Nephron progenitor cell (in vitro differentiated cells): ENCODE measurements at regions not wholly inside any gene's neighbourhood (a gene's known extent, or its start where the extent isn't known, plus 50 kb on each side); places are given as distances from the start of the nearest gene placed in this dataset.
"Not testable (repeated sequence)": the region's sequence is repeated elsewhere in the genome, so short reads cannot be mapped to it uniquely, and the experiment has no call there.

Experiments used
- DNase-seq: peaks from one replicate; pipeline ENCODE4 v3.0.0; 2021
- H3K27ac Mint-ChIP-seq: 2 replicates; pipeline ENCODE4 v1.8.0; 2021; ENCODE audit warnings: mild to moderate bottlenecking, moderate library complexity, mixed read lengths
- H3K27me3 Mint-ChIP-seq: 2 replicates; pipeline ENCODE4 v1.8.0; 2021; ENCODE audit warnings: mild to moderate bottlenecking, low read depth, mixed read lengths; ENCODE audit not compliant: poor library complexity
- H3K36me3 Mint-ChIP-seq: 2 replicates; pipeline ENCODE4 v1.8.0; 2021; ENCODE audit warnings: low read depth, mixed read lengths
- H3K4me1 Mint-ChIP-seq: 2 replicates; pipeline ENCODE4 v1.8.0; 2021; ENCODE audit warnings: mixed read lengths
- H3K4me3 Mint-ChIP-seq: 2 replicates; pipeline ENCODE4 v1.8.0; 2021; ENCODE audit warnings: mild to moderate bottlenecking, moderate library complexity, mixed read lengths
- H3K9me3 Mint-ChIP-seq: 2 replicates; pipeline ENCODE4 v1.8.0; 2021; ENCODE audit warnings: mild to moderate bottlenecking, moderate library complexity, mixed read lengths
- CTCF ChIP-seq: fragments of 200-600 bp; sonication (generic); IDR thresholded peaks from 2 replicates; pipeline ENCODE4 v1.5.0; 2021; ENCODE audit warnings: antibody characterized with exemption

- DNase-seq = no peak
- no peak for TF ChIP-seq CTCF
- peaks cover 41% of the 10 kb centered on the region for H3K27me3 Mint-ChIP-seq
- no peaks in the 10 kb centered on the region for H3K36me3 Mint-ChIP-seq
- no peak overlapping the region for H3K27ac Mint-ChIP-seq
- no peaks in the 10 kb centered on the region for H3K4me1 Mint-ChIP-seq
- H3K4me3 Mint-ChIP-seq = no peak overlapping the region
- no peaks in the 10 kb centered on the region for H3K9me3 Mint-ChIP-seq
Observed at GRCh38 chr12:112686373-112686772, 105.2 kb upstream of the RPH3A start.

- H3K36me3 Mint-ChIP-seq = no peaks in the 10 kb centered on the region
- DNase-seq = no peak
- H3K27me3 Mint-ChIP-seq = peaks cover 23% of the 10 kb centered on the region
- H3K4me1 Mint-ChIP-seq = no peaks in the 10 kb centered on the region
- no peak overlapping the region for H3K4me3 Mint-ChIP-seq
- no peaks in the 10 kb centered on the region for H3K9me3 Mint-ChIP-seq
- no peak for TF ChIP-seq CTCF
- H3K27ac Mint-ChIP-seq = no peak overlapping the region
Observed at GRCh38 chr12:112694065-112694464, 97.5 kb upstream of the RPH3A start.

GRCh38 chr12:112697441-112697840 is 94.1 kb upstream of the RPH3A start:
- H3K4me3 Mint-ChIP-seq, DNase-seq, H3K27ac Mint-ChIP-seq, H3K36me3 Mint-ChIP-seq, H3K4me1 Mint-ChIP-seq, H3K9me3 Mint-ChIP-seq: not testable (repeated sequence)
- peaks cover 39% of the 10 kb centered on the region for H3K27me3 Mint-ChIP-seq

GRCh38 chr12:112705037-112705632 is 86.4 kb upstream of the RPH3A start:
- Mint-ChIP-seq H3K4me3 (no peak overlapping the region), H3K9me3 (no peaks in the 10 kb centered on the region), H3K4me1 (no peaks in the 10 kb centered on the region), H3K27me3 (peaks cover 33% of the 10 kb centered on the region), H3K27ac (no peak overlapping the region), H3K36me3 (no peaks in the 10 kb centered on the region)
- no peak for TF ChIP-seq CTCF
- no peak for DNase-seq

GRCh38 chr12:112710414-112710813 is 81.1 kb upstream of the RPH3A start:
- Mint-ChIP-seq H3K4me1 (peaks cover 4% of the 10 kb centered on the region), H3K27ac (no peak overlapping the region)

GRCh38 chr12:112711026-112711425 is 80.5 kb upstream of the RPH3A start:
- TF ChIP-seq CTCF = no peak
- Mint-ChIP-seq H3K27me3 (peaks cover 27% of the 10 kb centered on the region), H3K36me3 (no peaks in the 10 kb centered on the region), H3K27ac (no peak overlapping the region), H3K4me1 (peaks cover 4% of the 10 kb centered on the region), H3K9me3 (no peaks in the 10 kb centered on the region), H3K4me3 (no peak overlapping the region)
- DNase-seq = no peak

More at GRCh38 chr12:112710414-112710813, 81.1 kb upstream of the RPH3A start:
- no peak overlapping the region for H3K4me3 Mint-ChIP-seq
- H3K36me3 Mint-ChIP-seq = no peaks in the 10 kb centered on the region
- DNase-seq = no peak
- H3K9me3 Mint-ChIP-seq = no peaks in the 10 kb centered on the region
- TF ChIP-seq CTCF = no peak
- H3K27me3 Mint-ChIP-seq = peaks cover 25% of the 10 kb centered on the region
